Neural cell (in vitro differentiated cells): ENCODE measurements at regions not wholly inside any gene's neighbourhood (a gene's known extent, or its start where the extent isn't known, plus 50 kb on each side); places are given as distances from the start of the nearest gene placed in this dataset.

Experiments
- H2AFZ ChIP-seq: fragments of 200-600, 300-800 bp; sonication (generic), shearing (Covaris generic); 2 replicates; pipeline ENCODE4 v1.6.0; 2014; ENCODE audit warnings: low read depth, mild to moderate bottlenecking, antibody characterized with exemption, low read length, moderate library complexity
- H3F3A ChIP-seq: fragments of 200-600 bp; shearing (Covaris generic); 2 replicates; pipeline ENCODE4 v1.6.1; 2016; ENCODE audit warnings: mild to moderate bottlenecking, moderate library complexity, mixed read lengths, antibody characterized with exemption, low read length; ENCODE audit not compliant: insufficient read depth, poor library complexity, severe bottlenecking
- H3K27ac ChIP-seq: fragments of 200-600, 300-800 bp; sonication (generic), shearing (Covaris generic); 2 replicates; pipeline ENCODE4 v1.5.1; 2014; ENCODE audit warnings: mild to moderate bottlenecking, low read length, moderate library complexity
- H3K27me3 ChIP-seq: fragments of 300-800, 200-600 bp; sonication (generic), shearing (Covaris generic); 2 replicates; pipeline ENCODE4 v1.6.0; 2014; ENCODE audit warnings: mild to moderate bottlenecking, low read depth, low read length, moderate library complexity; ENCODE audit not compliant: insufficient read depth
- H3K36me3 ChIP-seq: fragments of 300-800, 200-600 bp; sonication (generic), shearing (Covaris generic); 2 replicates; pipeline ENCODE4 v1.5.1; 2014; ENCODE audit warnings: mild to moderate bottlenecking, antibody characterized with exemption, low read length, moderate library complexity; ENCODE audit not compliant: insufficient read depth
- H3K4me2 ChIP-seq: fragments of 300-800, 200-600 bp; sonication (generic), shearing (Covaris generic); 2 replicates; pipeline ENCODE4 v1.6.0; 2014; ENCODE audit warnings: mild to moderate bottlenecking, low read length
- H3K4me3 ChIP-seq: fragments of 300-800, 200-600 bp; sonication (generic), shearing (Covaris generic); 2 replicates; pipeline ENCODE4 v1.5.1; 2014; ENCODE audit warnings: mild to moderate bottlenecking, low read length, moderate library complexity
- H3K79me2 ChIP-seq: fragments of 200-600 bp; shearing (Covaris generic); replicated peaks from 2 replicates; pipeline ENCODE4 v1.6.0; 2014; ENCODE audit warnings: mild to moderate bottlenecking, low read length, moderate library complexity; ENCODE audit not compliant: insufficient read depth
- H3K9ac ChIP-seq: fragments of 300-800, 200-600 bp; sonication (generic), shearing (Covaris generic); 2 replicates; pipeline ENCODE4 v1.6.1; 2016; ENCODE audit warnings: mild to moderate bottlenecking, low read length, mixed read lengths
- H3K9me2 ChIP-seq: fragments of 200-600 bp; shearing (Covaris generic); 2 replicates; pipeline ENCODE4 v1.6.1; 2016; ENCODE audit warnings: mild to moderate bottlenecking, low read length, mixed read lengths; ENCODE audit not compliant: insufficient read depth
- H3K9me3 ChIP-seq: fragments of 200-600, 300-800 bp; sonication (generic), shearing (Covaris generic); 2 replicates; pipeline ENCODE4 v1.6.1; 2016; ENCODE audit warnings: mild to moderate bottlenecking, mixed run types, low read length, moderate library complexity, mixed read lengths
- H4K20me1 ChIP-seq: fragments of 200-600 bp; shearing (Covaris generic); 2 replicates; pipeline ENCODE4 v1.6.1; 2016; ENCODE audit warnings: mild to moderate bottlenecking, mixed run types; ENCODE audit not compliant: insufficient read depth
- CTCF ChIP-seq: fragments of 450-650 bp; IDR thresholded peaks from 2 replicates; pipeline ENCODE4 v1.5.1; 2014; ENCODE audit warnings: antibody characterized with exemption, mild to moderate bottlenecking, moderate library complexity; ENCODE audit not compliant: poor library complexity, severe bottlenecking
- EP300 ChIP-seq: fragments of 450-650 bp; conservative IDR thresholded peaks from 2 replicates; pipeline ENCODE4 v1.6.1; 2014; ENCODE audit warnings: antibody characterized with exemption, mild to moderate bottlenecking, moderate library complexity; ENCODE audit not compliant: poor library complexity, severe bottlenecking
- EZH2 ChIP-seq: fragments of 200-600, 300-800 bp; shearing (Covaris generic), sonication (generic); IDR thresholded peaks from 2 replicates; pipeline ENCODE4 v1.6.1; 2014; ENCODE audit warnings: antibody characterized with exemption, low read length, borderline replicate concordance, mild to moderate bottlenecking; ENCODE audit not compliant: insufficient read depth, poor library complexity, severe bottlenecking
- MXI1 ChIP-seq: fragments of 450-650 bp; conservative IDR thresholded peaks from 2 replicates; pipeline ENCODE4 v1.6.1; 2014; ENCODE audit warnings: antibody characterized with exemption, mild to moderate bottlenecking; ENCODE audit not compliant: poor library complexity, severe bottlenecking
- POLR2AphosphoS5 ChIP-seq: IDR thresholded peaks from 2 replicates; pipeline ENCODE4 v1.6.1; 2012
- RAD21 ChIP-seq: fragments of 450-650 bp; conservative IDR thresholded peaks from 2 replicates; pipeline ENCODE4 v1.6.1; 2014; ENCODE audit warnings: antibody characterized with exemption, mild to moderate bottlenecking, moderate library complexity
- REST ChIP-seq: IDR thresholded peaks from 2 replicates; pipeline ENCODE4 v1.6.1; 2012; ENCODE audit warnings: borderline replicate concordance
- SMC3 ChIP-seq: fragments of 450-650 bp; conservative IDR thresholded peaks from 2 replicates; pipeline ENCODE4 v1.6.1; 2014; ENCODE audit warnings: antibody characterized with exemption, mild to moderate bottlenecking, moderate library complexity; ENCODE audit not compliant: poor library complexity
- TAF1 ChIP-seq: IDR thresholded peaks from 2 replicates; pipeline ENCODE4 v1.6.1; 2012; ENCODE audit warnings: low read depth

- H3K27ac ChIP-seq = no peak overlapping the region
- H2AFZ ChIP-seq = no peak overlapping the region
- H3K9me3 ChIP-seq = no peaks in the 10 kb centered on the region
- no peaks in the 10 kb centered on the region for H3K79me2 ChIP-seq
- H3K4me2 ChIP-seq = peak overlapping the region; percentile 6
- no peak for TF ChIP-seq SMC3
- peak; percentile 24 for TF ChIP-seq CTCF
- H3K9me2 ChIP-seq = no peaks in the 10 kb centered on the region
- no peak overlapping the region for H3K9ac ChIP-seq
- H3K27me3 ChIP-seq = no peaks in the 10 kb centered on the region
- no peaks in the 10 kb centered on the region for H3K36me3 ChIP-seq
- H3K4me3 ChIP-seq = no peak overlapping the region
- H4K20me1 ChIP-seq = no peaks in the 10 kb centered on the region
- H3F3A ChIP-seq = no peaks in the 10 kb centered on the region
These were observed 139.3 kb upstream of the COBL start for GRCh38 chr7:51455948-51456347.

- Histone ChIP-seq H3K9me3 (no peaks in the 10 kb centered on the region), H3K36me3 (no peaks in the 10 kb centered on the region), H3K79me2 (no peaks in the 10 kb centered on the region), H3K27me3 (no peaks in the 10 kb centered on the region), H3K27ac (no peak overlapping the region), H3K4me3 (no peak overlapping the region), H3K9me2 (no peaks in the 10 kb centered on the region), H3K9ac (no peak overlapping the region), H3K4me2 (peak overlapping the region; percentile 6), H2AFZ (no peak overlapping the region), H3F3A (no peaks in the 10 kb centered on the region), H4K20me1 (no peaks in the 10 kb centered on the region)
- TF ChIP-seq REST (no peak), TAF1 (no peak), EP300 (no peak), CTCF (no peak), RAD21 (no peak), POLR2AphosphoS5 (no peak), SMC3 (no peak), EZH2 (no peak), MXI1 (no peak)
These were observed 138.9 kb upstream of the COBL start for GRCh38 chr7:51455513-51455912.
